Activated CD8-positive, alpha-beta memory T cell treated with anti-CD3 and anti-CD28 coated beads, Interleukin-2, amount 10 ng/mL, durations not matched to agents 7 days and 5 days (primary cell): ENCODE measurements at regions not wholly inside any gene's neighbourhood (a gene's known extent, or its start where the extent isn't known, plus 50 kb on each side); places are given as distances from the start of the nearest gene placed in this dataset.
A peak's percentile ranks its signal among the peaks of the same experiment; 100 is the strongest.

Experiments
- ATAC-seq: fragments of 150-1000 bp; cut with Tn5 transposase; one replicate; pipeline ENCODE4 v1.10.0; 2021; ENCODE audit warnings: moderate library complexity
- CTCF ChIA-PET: fragments of 350-600 bp; sonication (Branson Sonifier 250); formaldehyde crosslinking; loops from one replicate; lab custom pipeline; 2021; ENCODE audit warnings: antibody characterized with exemption; lab: Charles Lee
- DNase-seq: peaks from one replicate; pipeline ENCODE4 v3.0.0-alpha.2; 2020
- H3K27ac Mint-ChIP-seq: one replicate; pipeline ENCODE4 v1.8.0; 2021; ENCODE audit warnings: mild to moderate bottlenecking, mixed read lengths
- H3K27me3 Mint-ChIP-seq: one replicate; pipeline ENCODE4 v1.8.0; 2021; ENCODE audit warnings: mixed read lengths
- H3K36me3 Mint-ChIP-seq: one replicate; pipeline ENCODE4 v1.8.0; 2021; ENCODE audit warnings: mild to moderate bottlenecking, mixed read lengths
- H3K4me1 Mint-ChIP-seq: one replicate; pipeline ENCODE4 v1.8.0; 2021; ENCODE audit warnings: mixed read lengths
- H3K4me3 Mint-ChIP-seq: one replicate; pipeline ENCODE4 v1.8.0; 2021; ENCODE audit warnings: mild to moderate bottlenecking, moderate library complexity, mixed read lengths
- H3K9me3 Mint-ChIP-seq: one replicate; pipeline ENCODE4 v1.8.0; 2022; ENCODE audit warnings: low read depth, mixed read lengths

GRCh38 chr22:26732284-26732683 lies 74.9 kb downstream of the MIAT start:
- H3K36me3 Mint-ChIP-seq = no peaks in the 10 kb centered on the region

GRCh38 chr22:26734339-26735018 lies 77.1 kb downstream of the MIAT start:
- CTCF ChIA-PET = interaction anchor here (0.8 to 1.6 kb wide), 2 partner anchors 56 to 61 kb away, joined by 3 read pairs; no protein-coding TSS in a partner anchor
- Mint-ChIP-seq H3K4me1 (no peaks in the 10 kb centered on the region), H3K27me3 (no peaks in the 10 kb centered on the region), H3K36me3 (no peaks in the 10 kb centered on the region), H3K4me3 (no peak overlapping the region), H3K27ac (no peak overlapping the region), H3K9me3 (no peaks in the 10 kb centered on the region)
- no peak for ATAC-seq
- DNase-seq = no peak

More at GRCh38 chr22:26732284-26732683, 74.9 kb downstream of the MIAT start:
- no peak overlapping the region for H3K27ac Mint-ChIP-seq
- H3K4me1 Mint-ChIP-seq = no peaks in the 10 kb centered on the region
- CTCF ChIA-PET = no interaction called here
- no peaks in the 10 kb centered on the region for H3K9me3 Mint-ChIP-seq
- DNase-seq (no peak), ATAC-seq (no peak)
- no peaks in the 10 kb centered on the region for H3K27me3 Mint-ChIP-seq
- H3K4me3 Mint-ChIP-seq = no peak overlapping the region

DNA sequence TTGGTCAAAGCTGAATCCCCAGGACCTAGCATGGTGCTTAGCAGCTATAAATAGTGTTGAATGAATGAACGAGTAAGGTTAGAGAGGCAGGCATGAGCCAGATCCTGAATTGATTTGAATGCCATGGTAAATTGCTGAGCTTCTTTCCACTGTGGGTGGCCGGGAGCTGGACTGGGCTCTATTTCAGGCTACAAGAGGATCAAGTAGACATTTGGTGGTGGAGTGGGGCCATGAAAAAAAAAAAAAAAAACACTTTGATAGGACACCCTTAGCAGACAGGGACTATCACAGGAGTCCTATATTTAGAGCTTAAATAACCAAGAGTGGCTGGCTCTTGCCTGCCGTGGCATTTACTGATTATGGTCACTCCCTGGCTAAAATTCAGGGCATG lies 77.6 kb downstream of the MIAT start:
- Mint-ChIP-seq H3K4me3 (no peak overlapping the region), H3K4me1 (no peaks in the 10 kb centered on the region), H3K36me3 (no peaks in the 10 kb centered on the region), H3K9me3 (no peaks in the 10 kb centered on the region), H3K27me3 (no peaks in the 10 kb centered on the region), H3K27ac (no peak overlapping the region)
- CTCF ChIA-PET = interaction anchor here (0.8 kb wide), 1 partner anchor 56 kb away, joined by 3 read pairs; no protein-coding TSS in a partner anchor
- DNase-seq = no peak
- ATAC-seq = no peak

GRCh38 chr22:26737262-26737661 lies 79.9 kb downstream of the MIAT start:
- Mint-ChIP-seq H3K36me3 (no peaks in the 10 kb centered on the region), H3K9me3 (no peaks in the 10 kb centered on the region), H3K4me3 (no peak overlapping the region), H3K27me3 (no peaks in the 10 kb centered on the region), H3K27ac (no peak overlapping the region), H3K4me1 (no peaks in the 10 kb centered on the region)
- DNase-seq (no peak), ATAC-seq (no peak)
- CTCF ChIA-PET = no interaction called here

GRCh38 chr22:26740253-26740652 lies 82.9 kb downstream of the MIAT start:
- Mint-ChIP-seq H3K27me3 (no peaks in the 10 kb centered on the region), H3K36me3 (no peaks in the 10 kb centered on the region), H3K4me3 (no peak overlapping the region), H3K27ac (no peak overlapping the region), H3K9me3 (no peaks in the 10 kb centered on the region), H3K4me1 (no peaks in the 10 kb centered on the region)
- DNase-seq (no peak), ATAC-seq (no peak)
- CTCF ChIA-PET = interaction anchor here (0.8 kb wide), 1 partner anchor 15 kb away, joined by 3 read pairs; no protein-coding TSS in a partner anchor

DNA sequence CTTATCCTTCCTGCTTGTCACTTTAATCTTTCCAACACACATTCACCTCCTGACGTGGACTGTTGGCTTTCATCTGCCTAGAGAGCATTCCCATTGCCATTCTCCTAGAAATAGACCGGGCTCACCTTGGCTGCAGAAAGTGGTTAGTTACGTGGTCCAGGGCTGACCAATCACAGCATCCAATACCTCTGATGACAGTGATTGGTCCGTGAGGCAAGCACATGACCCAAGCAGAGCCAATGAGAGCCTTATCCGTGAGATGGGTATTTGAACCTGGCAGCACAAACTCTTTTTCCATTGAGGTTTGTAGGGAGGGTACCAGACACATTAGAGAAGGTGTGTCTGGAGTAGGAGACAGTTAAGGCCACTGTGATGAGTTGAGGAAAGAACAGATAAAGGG lies 85.8 kb downstream of the MIAT start:
- ATAC-seq (no peak), DNase-seq (no peak)
- CTCF ChIA-PET = no interaction called here
- no peaks in the 10 kb centered on the region for H3K36me3 Mint-ChIP-seq
- no peak overlapping the region for H3K4me3 Mint-ChIP-seq
- no peaks in the 10 kb centered on the region for H3K4me1 Mint-ChIP-seq
- no peaks in the 10 kb centered on the region for H3K9me3 Mint-ChIP-seq
- H3K27me3 Mint-ChIP-seq = no peaks in the 10 kb centered on the region
- H3K27ac Mint-ChIP-seq = no peak overlapping the region

DNA sequence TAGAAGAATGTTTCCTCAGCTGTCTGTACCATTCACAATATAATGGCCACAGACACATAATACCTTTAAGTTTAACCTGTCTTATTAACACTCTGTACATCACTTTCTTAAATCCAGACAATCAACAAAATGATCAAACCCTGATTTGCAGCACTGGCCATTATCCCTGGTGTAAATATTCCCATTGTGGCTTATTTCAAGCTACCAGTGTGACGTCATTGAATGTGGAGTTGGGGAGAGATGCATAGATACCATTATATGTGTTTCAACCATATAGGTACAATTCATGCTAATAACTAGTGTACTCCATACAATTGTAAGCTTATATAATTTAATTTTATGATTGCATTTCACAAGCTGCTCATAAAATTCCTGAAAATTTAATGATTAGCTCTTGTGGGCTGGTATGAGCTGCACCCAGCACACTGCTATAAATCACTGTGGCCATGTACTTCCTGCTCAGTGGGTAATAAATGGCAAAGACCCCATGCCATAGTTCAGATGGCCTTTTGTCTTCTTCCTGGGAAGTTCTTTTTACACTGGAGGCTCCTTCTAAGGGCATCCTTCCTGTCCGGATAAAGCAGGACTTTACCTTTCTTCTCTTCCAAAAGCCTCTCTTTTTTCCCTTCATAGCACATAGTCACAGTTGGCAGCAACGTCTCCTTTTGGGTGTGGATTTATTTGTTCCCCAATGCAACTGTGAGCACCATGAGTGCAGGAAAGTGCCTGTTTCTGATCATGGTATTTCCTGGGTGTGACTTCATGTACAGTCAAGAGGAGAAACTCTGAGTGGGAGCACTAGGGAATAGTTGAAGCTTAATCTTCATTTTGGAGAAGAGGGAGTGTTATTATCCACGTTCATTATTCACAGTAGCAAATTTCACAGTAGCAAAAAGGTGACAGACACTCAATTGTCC lies 87.8 kb downstream of the MIAT start:
- no peak overlapping the region for H3K27ac Mint-ChIP-seq
- ATAC-seq = no peak
- DNase-seq = no peak
- CTCF ChIA-PET = interaction anchor here (2.2 kb wide), 1 partner anchor 11 kb away, joined by 7 read pairs; no protein-coding TSS in a partner anchor
- no peaks in the 10 kb centered on the region for H3K27me3 Mint-ChIP-seq
- no peaks in the 10 kb centered on the region for H3K4me1 Mint-ChIP-seq
- H3K9me3 Mint-ChIP-seq = no peaks in the 10 kb centered on the region
- no peaks in the 10 kb centered on the region for H3K36me3 Mint-ChIP-seq
- no peak overlapping the region for H3K4me3 Mint-ChIP-seq

DNA sequence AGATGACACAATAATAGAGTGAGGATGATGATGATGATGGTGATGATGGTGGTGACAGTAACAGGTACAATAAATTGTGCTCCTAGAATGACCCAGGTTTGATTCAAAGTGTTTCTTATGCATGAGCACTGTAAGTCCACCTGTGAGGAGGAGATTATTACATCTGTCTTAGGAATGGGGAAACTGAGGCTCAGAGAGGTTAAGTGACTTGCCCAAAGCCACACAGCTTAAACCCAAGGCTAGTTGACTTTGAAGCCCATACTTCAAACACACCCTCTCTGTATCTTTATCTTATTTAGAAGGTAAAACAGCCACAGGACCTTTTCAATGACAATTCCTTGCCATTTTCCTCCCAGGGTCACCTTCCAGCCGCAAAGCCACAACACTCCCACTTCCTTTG lies 88.9 kb downstream of the MIAT start:
- H3K27me3 Mint-ChIP-seq = no peaks in the 10 kb centered on the region
- no peak overlapping the region for H3K27ac Mint-ChIP-seq
- CTCF ChIA-PET = interaction anchor here (2.2 kb wide), 1 partner anchor 10 kb away, joined by 7 read pairs; no protein-coding TSS in a partner anchor

DNA sequence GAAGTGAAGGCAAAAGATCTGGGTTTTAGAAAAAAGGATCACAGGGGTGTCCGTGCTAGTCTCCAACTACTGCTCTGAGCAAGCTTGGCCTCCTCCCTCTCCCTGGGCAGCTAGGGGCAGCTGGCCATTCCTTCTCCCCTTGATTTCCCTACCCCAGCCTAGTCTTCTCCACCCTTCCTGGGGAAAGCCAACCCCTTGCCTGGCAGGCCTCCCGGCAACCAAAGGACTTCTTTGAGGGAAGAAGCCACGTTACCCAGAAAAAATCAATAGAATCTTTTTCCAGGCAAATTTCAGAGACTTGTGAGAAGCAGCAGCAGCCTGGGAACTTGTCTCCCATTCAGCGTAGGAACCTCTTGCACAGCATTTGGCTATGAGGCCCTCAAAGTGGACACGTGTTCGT lies 91.5 kb downstream of the MIAT start:
- H3K9me3 Mint-ChIP-seq = no peaks in the 10 kb centered on the region
- ATAC-seq (no peak), DNase-seq (no peak)
- H3K36me3 Mint-ChIP-seq = no peaks in the 10 kb centered on the region
- H3K27ac Mint-ChIP-seq = no peak overlapping the region
- peaks cover 8% of the 10 kb centered on the region for H3K4me1 Mint-ChIP-seq
- no peaks in the 10 kb centered on the region for H3K27me3 Mint-ChIP-seq
- no peak overlapping the region for H3K4me3 Mint-ChIP-seq
- CTCF ChIA-PET = no interaction called here

More for the DNA sequence above, 88.9 kb downstream of the MIAT start:
- Mint-ChIP-seq H3K4me1 (peaks cover 4% of the 10 kb centered on the region), H3K4me3 (no peak overlapping the region), H3K36me3 (no peaks in the 10 kb centered on the region), H3K9me3 (no peaks in the 10 kb centered on the region)
- ATAC-seq = no peak
- no peak for DNase-seq

- Mint-ChIP-seq H3K9me3 (no peaks in the 10 kb centered on the region), H3K4me3 (no peak overlapping the region), H3K27me3 (no peaks in the 10 kb centered on the region), H3K36me3 (no peaks in the 10 kb centered on the region), H3K27ac (no peak overlapping the region), H3K4me1 (peaks cover 8% of the 10 kb centered on the region)
- no peak for DNase-seq
- no peak for ATAC-seq
- CTCF ChIA-PET = no interaction called here
Measured at GRCh38 chr22:26751217-26751616, 93.8 kb downstream of the MIAT start.

DNA sequence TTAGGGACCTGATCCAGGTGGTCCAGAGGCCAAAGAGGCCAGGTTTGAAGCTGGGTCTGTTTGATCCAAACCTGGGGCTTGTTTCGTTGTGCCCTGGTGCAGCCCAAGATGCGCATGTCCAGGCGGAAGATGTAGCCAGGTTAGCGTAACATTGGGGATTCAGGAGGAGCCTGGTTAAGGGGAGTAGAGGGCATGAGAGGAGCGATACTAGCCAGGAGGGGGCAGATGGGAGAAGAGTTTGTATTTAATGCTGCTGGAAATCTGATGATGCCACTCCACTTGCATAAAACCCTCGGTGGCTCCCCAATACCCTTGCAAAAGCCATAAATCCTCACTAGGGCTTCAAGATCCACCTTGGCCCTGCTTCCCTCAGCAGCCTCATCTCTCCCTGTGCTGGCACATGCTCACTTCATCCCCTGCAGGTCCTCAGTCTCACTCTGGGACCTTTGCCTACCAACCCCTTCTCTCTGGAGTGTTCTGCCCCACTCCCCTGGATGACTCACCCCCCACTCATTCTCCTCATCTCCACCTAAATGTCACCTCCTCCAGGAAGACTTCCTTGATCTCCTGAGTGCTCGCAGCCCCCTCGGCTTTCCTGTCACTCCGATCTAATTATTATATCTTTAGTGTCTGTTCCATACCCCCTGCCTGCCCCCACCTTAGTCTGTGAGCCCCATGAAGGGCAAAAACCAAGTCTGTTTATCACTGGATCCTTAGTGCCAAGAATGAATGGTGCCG lies 95.9 kb downstream of the MIAT start:
- no peaks in the 10 kb centered on the region for H3K27me3 Mint-ChIP-seq
- H3K36me3 Mint-ChIP-seq = no peaks in the 10 kb centered on the region
- no peak overlapping the region for H3K4me3 Mint-ChIP-seq

GRCh38 chr22:26756675-26757293 lies 99.4 kb downstream of the MIAT start:
- no peak overlapping the region for H3K27ac Mint-ChIP-seq
- no peaks in the 10 kb centered on the region for H3K27me3 Mint-ChIP-seq
- ATAC-seq = peak; percentile 69
- no peak overlapping the region for H3K4me3 Mint-ChIP-seq
- CTCF ChIA-PET = interaction anchor here (0.7 to 1.8 kb wide), 6 partner anchors 10 to 512 kb away, joined by 3 to 7 read pairs (median 3); no protein-coding TSS in a partner anchor
- no peaks in the 10 kb centered on the region for H3K36me3 Mint-ChIP-seq
- H3K9me3 Mint-ChIP-seq = no peaks in the 10 kb centered on the region
- H3K4me1 Mint-ChIP-seq = no peaks in the 10 kb centered on the region
- peak; percentile 53 for DNase-seq

More for the DNA sequence above, 95.9 kb downstream of the MIAT start:
- CTCF ChIA-PET = no interaction called here
- H3K9me3 Mint-ChIP-seq = no peaks in the 10 kb centered on the region
- no peak for ATAC-seq
- peaks cover 8% of the 10 kb centered on the region for H3K4me1 Mint-ChIP-seq
- no peak overlapping the region for H3K27ac Mint-ChIP-seq
- DNase-seq = no peak

DNA sequence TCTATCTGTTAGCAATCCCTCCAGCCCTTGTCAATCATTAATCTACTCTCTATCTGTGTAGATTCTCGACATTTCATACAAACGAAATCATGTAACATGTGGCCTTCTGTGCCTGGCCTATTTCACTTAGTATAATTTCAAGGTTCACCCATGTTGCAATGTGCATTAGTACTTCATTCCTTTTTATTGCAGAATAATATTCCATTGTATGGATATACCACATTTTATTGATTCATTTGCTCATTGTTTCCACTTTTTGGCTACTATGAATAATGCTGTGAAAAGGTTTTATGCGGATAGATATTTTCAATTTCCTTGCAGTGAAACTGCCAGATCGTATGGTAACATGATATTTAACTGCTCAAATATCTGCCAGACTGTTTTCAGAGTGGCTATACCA lies 100.1 kb downstream of the MIAT start:
- Mint-ChIP-seq H3K27ac (no peak overlapping the region), H3K36me3 (no peaks in the 10 kb centered on the region), H3K4me3 (no peak overlapping the region), H3K9me3 (no peaks in the 10 kb centered on the region), H3K27me3 (no peaks in the 10 kb centered on the region), H3K4me1 (no peaks in the 10 kb centered on the region)
- DNase-seq (no peak), ATAC-seq (no peak)
- CTCF ChIA-PET = interaction anchor here (1.1 kb wide), 1 partner anchor 97 kb away, joined by 3 read pairs; no protein-coding TSS in a partner anchor
